Activated CD4-positive, alpha-beta T cell treated with anti-CD3 and anti-CD28 coated beads, Interleukin-2, amount 50 U/mL, for 16 hours (primary cell): ENCODE measurements at regions not wholly inside any gene's neighbourhood (a gene's known extent, or its start where the extent isn't known, plus 50 kb on each side); places are given as distances from the start of the nearest gene placed in this dataset.
"Not testable (repeated sequence)": the region's sequence is repeated elsewhere in the genome, so short reads cannot be mapped to it uniquely, and the experiment has no call there.

Source experiments
- DNase-seq: peaks from one replicate; pipeline ENCODE4 v3.0.0-alpha.2; 2020

GRCh38 chr9:109986521-109986991, 206.6 kb downstream of the PALM2AKAP2 start:
- DNase-seq: peak; percentile 34

- no peak for DNase-seq
These were observed 209.3 kb downstream of the PALM2AKAP2 start for GRCh38 chr9:109989296-109989695.

- no peak for DNase-seq
These were observed 210.5 kb downstream of the PALM2AKAP2 start for GRCh38 chr9:109990541-109990940.

GRCh38 chr9:109992293-109992692, 212.3 kb downstream of the PALM2AKAP2 start:
- no peak for DNase-seq

- DNase-seq: no peak
These were observed 213.4 kb downstream of the PALM2AKAP2 start for GRCh38 chr9:109993250-109993978.

GRCh38 chr9:109994141-109994540, 213.8 kb downstream of the C9orf152 start:
- no peak for DNase-seq

GRCh38 chr9:109996936-109997580, 210.9 kb downstream of the C9orf152 start:
- no peak for DNase-seq

- DNase-seq: no peak
These were observed 210.3 kb downstream of the C9orf152 start for GRCh38 chr9:109997682-109998081.

DNA sequence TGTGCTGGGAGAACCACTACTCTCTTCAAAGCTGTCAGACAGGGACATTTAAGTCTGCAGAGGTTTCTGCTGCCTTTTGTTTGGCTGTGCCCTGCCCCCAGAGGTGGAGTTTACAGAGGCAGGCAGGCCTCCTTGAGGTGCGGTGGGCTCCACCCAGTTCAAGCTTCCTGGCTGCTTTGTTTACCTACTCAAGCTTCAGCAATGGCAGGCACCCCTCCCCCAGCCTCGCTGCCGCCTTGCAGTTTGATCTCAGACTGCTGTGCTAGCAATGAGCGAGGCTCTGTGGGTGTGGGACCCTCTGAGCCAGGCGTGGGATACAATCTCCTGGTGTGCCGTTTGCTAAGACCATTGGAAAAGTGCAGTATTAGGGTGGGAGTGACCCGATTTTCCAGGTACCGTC, 202.4 kb downstream of the C9orf152 start:
- DNase-seq: not testable (repeated sequence)

- no peak for DNase-seq
These were observed 201.3 kb downstream of the C9orf152 start for GRCh38 chr9:110006657-110007056.

- no peak for DNase-seq
These were observed 200.3 kb downstream of the C9orf152 start for GRCh38 chr9:110007477-110008270.

DNA sequence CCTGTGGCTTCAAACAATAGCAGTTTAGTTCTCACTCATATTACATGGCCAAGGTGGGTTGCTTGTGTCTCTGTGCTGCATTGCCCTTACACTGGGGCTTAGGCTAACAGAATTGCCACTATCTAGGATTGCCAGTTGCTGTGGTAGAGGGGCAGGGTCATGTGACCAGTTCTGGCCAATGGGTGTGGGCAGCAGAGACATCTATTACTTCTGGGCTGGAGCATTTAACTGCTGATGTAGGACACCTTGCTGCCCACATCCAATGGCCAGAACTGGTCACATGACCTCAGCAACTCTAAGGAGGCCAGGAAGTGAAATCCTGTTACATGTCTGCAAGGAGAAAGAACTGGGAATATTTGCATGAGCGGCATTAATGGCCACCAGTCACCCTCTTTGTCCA, 199.3 kb downstream of the C9orf152 start:
- DNase-seq: no peak

DNA sequence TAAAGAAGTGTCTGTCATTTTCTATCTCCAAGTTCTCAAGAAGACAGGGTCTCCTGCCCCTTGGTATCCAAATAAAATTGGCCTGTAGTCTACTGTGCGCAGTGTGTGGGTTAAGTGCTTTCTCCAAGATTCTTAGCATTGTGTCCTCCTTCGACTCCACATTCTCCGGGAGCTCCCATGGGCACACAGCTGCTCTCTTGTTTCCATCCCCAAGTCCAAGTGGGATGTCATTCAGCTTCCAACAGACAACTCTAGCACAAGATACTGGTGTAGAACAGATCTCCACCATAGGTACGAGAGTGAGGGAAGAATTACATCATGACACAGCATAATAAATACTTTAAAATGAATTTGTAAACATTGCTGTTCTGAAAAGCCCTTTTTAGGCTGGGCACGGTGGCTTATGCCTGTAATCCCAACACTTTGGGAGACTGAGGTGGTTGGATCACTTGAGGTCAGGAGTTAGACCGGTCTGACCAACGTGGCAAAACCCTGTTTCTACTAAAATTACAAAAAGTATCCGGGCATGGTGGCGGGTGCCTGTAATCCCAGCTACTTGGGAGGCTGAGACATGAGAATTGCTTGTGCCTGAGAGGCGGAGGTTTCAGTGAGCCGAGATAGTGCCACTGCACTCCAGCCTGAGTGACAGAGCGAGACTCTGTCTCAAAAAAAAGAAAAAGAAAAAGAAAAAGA, 196.2 kb downstream of the C9orf152 start:
- DNase-seq: no peak

GRCh38 chr9:110013064-110013463, 194.9 kb downstream of the C9orf152 start:
- no peak for DNase-seq

- peak; percentile 30 for DNase-seq
These were observed 192.2 kb downstream of the C9orf152 start for GRCh38 chr9:110015759-110016158.

DNA sequence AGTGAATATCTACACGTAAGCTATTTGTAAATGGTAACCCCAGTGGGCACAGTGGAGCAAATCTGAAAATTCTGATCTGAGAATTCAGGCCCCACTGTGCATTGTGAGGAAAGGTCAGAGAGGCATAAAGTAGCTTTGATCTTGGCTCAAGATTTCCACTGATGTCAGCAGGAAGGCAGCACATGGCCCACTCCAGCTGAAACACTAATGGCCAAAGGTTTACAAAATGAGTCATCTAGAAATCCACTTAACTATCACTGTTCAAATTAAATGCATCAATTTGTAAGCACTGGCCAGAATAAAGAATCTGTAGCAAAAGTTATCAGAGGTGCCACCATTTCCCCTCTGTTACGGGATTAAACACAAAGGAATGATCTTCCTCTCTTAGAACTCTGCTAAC, 191.6 kb downstream of the C9orf152 start:
- DNase-seq: no peak

GRCh38 chr9:110020216-110020615, 187.7 kb downstream of the C9orf152 start:
- not testable (repeated sequence) for DNase-seq

- DNase-seq: peak; percentile 46
These were observed 186.1 kb downstream of the C9orf152 start for GRCh38 chr9:110021891-110022290.

- DNase-seq: not testable (repeated sequence)
These were observed 184.7 kb downstream of the C9orf152 start for GRCh38 chr9:110023221-110023620.

- DNase-seq: no peak
These were observed 182.3 kb downstream of the C9orf152 start for GRCh38 chr9:110025551-110026170.

DNA sequence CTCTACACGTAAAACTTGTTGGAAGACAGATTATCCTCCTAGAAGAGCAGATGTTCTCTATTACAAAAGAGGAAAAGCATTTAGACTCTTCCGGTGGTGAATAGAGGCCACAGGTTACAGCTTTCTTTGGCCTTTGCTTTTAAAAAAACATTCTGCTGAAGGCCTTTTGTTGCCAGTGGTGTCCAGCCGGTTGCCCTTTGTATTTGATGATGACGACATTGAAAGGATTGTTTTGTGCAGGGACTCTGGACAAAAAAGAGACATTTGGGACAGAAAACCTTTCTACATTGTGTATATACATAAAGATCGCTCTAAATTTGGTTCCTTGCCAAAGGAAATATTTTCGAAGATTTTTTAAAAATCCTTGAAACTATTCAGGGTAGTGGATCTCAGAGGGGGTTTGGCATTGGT, 180.3 kb downstream of the C9orf152 start:
- DNase-seq: no peak

DNA sequence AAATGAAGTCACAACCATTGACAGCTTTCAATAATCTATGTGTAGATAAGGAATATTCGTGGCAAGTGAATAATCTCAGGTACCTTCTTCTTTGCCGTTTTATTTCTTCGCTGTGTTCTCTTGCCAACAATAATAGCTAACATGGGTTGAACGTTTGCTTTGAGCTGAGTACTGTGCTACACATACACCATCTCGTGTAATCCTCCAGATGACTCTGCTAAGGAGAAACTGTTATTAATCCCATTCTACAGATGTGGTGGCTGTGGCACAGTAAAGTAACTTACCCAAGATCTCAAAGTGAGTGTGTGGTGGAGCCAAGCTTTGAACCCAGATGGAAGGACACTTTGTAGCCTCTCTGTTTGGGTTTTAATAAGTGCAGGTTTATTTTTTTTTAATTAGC, 179.7 kb downstream of the C9orf152 start:
- no peak for DNase-seq
